DOHH2 (cell line): ENCODE measurements at regions not wholly inside any gene's neighbourhood (a gene's known extent, or its start where the extent isn't known, plus 50 kb on each side); places are given as distances from the start of the nearest gene placed in this dataset.

Experiments
- H3F3A ChIP-seq: fragments of 200-600 bp; sonication (generic), shearing (Covaris generic); 2 replicates; pipeline ENCODE4 v1.6.0; 2016; ENCODE audit warnings: antibody characterized with exemption, mild to moderate bottlenecking; ENCODE audit not compliant: control insufficient read depth, insufficient read depth
- H3K27ac ChIP-seq: fragments of 200-600 bp; sonication (generic); 2 replicates; pipeline ENCODE4 v1.5.1; 2014; ENCODE audit warnings: low read depth, mild to moderate bottlenecking, low read length, moderate library complexity
- H3K27me3 ChIP-seq: fragments of 200-600 bp; sonication (generic); 2 replicates; pipeline ENCODE4 v1.6.1; 2014; ENCODE audit warnings: mild to moderate bottlenecking, low read length, mixed read lengths; ENCODE audit not compliant: control insufficient read depth
- H3K36me3 ChIP-seq: fragments of 200-600 bp; sonication (generic); 2 replicates; pipeline ENCODE4 v1.6.1; 2014; ENCODE audit warnings: mild to moderate bottlenecking, low read length, moderate library complexity, mixed read lengths; ENCODE audit not compliant: control insufficient read depth
- H3K4me1 ChIP-seq: fragments of 200-600 bp; sonication (generic); 2 replicates; pipeline ENCODE4 v1.6.1; 2014; ENCODE audit warnings: mild to moderate bottlenecking, low read length, mixed read lengths; ENCODE audit not compliant: control insufficient read depth
- H3K4me2 ChIP-seq: fragments of 200-600 bp; sonication (generic); 2 replicates; pipeline ENCODE4 v1.6.0; 2014; ENCODE audit warnings: mild to moderate bottlenecking, low read length, moderate library complexity
- H3K4me3 ChIP-seq: fragments of 200-600 bp; sonication (generic); 2 replicates; pipeline ENCODE4 v1.5.1; 2014; ENCODE audit warnings: mild to moderate bottlenecking, low read length, mixed read lengths
- H3K79me2 ChIP-seq: fragments of 200-600 bp; sonication (generic); 2 replicates; pipeline ENCODE4 v1.6.1; 2014; ENCODE audit warnings: mild to moderate bottlenecking, low read length, mixed read lengths; ENCODE audit not compliant: control insufficient read depth
- H3K9me2 ChIP-seq: fragments of 200-600 bp; sonication (generic); replicated peaks from 2 replicates; pipeline ENCODE4 v1.6.1; 2014; ENCODE audit warnings: mild to moderate bottlenecking, low read length, mixed read lengths; ENCODE audit not compliant: control insufficient read depth
- H3K9me3 ChIP-seq: fragments of 200-600 bp; sonication (generic); 2 replicates; pipeline ENCODE4 v1.6.1; 2014; ENCODE audit warnings: antibody characterized with exemption, low read length, mixed read lengths; ENCODE audit not compliant: control insufficient read depth, insufficient read depth
- H4K20me1 ChIP-seq: fragments of 200-600 bp; sonication (generic); 2 replicates; pipeline ENCODE4 v1.6.0; 2014; ENCODE audit warnings: low read depth, mild to moderate bottlenecking, antibody characterized with exemption, low read length, moderate library complexity; ENCODE audit not compliant: control insufficient read depth, insufficient read depth
- EZH2phosphoT487 ChIP-seq: fragments of 200-600 bp; sonication (generic); IDR thresholded peaks from 2 replicates; pipeline ENCODE4 v1.6.1; 2017; ENCODE audit warnings: borderline replicate concordance, mild to moderate bottlenecking, antibody characterized with exemption, low read length, moderate library complexity, mixed read lengths
- TF ChIP-seq, protein P1 (sequence below): fragments of 200-600 bp; sonication (generic); IDR thresholded peaks from one replicate; pipeline ENCODE4 v1.5.1; 2014; ENCODE audit warnings: antibody characterized with exemption, mild to moderate bottlenecking, low read depth, low read length; ENCODE audit not compliant: poor library complexity, severe bottlenecking

DNA sequence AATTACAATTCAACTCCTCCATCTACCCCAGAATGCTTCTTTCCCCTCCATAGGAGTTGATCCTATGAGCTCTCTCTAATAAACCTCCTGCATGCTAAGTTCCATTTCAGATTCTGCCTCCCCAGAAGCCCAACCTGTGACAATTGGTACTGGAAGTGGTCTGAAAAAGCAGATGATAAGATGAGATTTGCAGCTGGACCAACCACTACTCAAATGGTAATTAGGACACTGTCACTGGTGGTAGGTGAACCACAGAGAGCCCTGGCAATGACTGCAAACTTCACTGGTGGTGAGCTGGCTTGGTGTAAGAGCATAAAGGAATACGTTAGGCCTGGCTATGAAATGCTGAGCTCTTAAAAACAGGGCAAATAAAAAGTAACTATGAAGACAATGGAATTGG, 112.6 kb downstream of the ESM1 start:
- Histone ChIP-seq H3K4me1 (no peaks in the 10 kb centered on the region), H3K79me2 (no peaks in the 10 kb centered on the region), H3K27ac (no peak overlapping the region), H3K36me3 (no peaks in the 10 kb centered on the region), H3K9me3 (no peaks in the 10 kb centered on the region), H3K27me3 (peaks cover 26% of the 10 kb centered on the region), H3K4me2 (no peak overlapping the region), H3K4me3 (no peak overlapping the region), H3F3A (no peaks in the 10 kb centered on the region), H4K20me1 (no peaks in the 10 kb centered on the region), H3K9me2 (no peaks in the 10 kb centered on the region)
- TF ChIP-seq EZH2phosphoT487 = no peak
- TF ChIP-seq, protein P1, sequence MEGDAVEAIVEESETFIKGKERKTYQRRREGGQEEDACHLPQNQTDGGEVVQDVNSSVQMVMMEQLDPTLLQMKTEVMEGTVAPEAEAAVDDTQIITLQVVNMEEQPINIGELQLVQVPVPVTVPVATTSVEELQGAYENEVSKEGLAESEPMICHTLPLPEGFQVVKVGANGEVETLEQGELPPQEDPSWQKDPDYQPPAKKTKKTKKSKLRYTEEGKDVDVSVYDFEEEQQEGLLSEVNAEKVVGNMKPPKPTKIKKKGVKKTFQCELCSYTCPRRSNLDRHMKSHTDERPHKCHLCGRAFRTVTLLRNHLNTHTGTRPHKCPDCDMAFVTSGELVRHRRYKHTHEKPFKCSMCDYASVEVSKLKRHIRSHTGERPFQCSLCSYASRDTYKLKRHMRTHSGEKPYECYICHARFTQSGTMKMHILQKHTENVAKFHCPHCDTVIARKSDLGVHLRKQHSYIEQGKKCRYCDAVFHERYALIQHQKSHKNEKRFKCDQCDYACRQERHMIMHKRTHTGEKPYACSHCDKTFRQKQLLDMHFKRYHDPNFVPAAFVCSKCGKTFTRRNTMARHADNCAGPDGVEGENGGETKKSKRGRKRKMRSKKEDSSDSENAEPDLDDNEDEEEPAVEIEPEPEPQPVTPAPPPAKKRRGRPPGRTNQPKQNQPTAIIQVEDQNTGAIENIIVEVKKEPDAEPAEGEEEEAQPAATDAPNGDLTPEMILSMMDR = no peak

DNA sequence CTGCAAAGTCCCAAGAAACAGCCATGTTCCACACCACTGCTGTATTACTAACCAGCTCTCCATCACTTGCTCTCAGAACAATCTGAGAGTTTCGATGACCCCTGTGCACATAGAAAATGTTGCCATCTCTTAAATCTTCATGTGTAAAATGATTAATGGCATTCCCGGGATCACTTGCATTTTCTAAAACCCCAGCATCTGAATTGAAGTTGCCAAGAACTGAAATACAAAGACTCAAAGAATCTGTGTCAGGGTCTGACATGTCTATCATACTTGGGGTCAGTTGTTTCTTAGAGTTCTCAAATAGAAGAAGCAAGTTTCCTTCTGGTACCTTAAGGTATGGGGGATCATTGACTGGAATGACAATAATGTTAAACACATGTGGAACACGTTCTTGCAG, 115.1 kb downstream of the ESM1 start:
- Histone ChIP-seq H3K27me3 (peaks cover 26% of the 10 kb centered on the region), H3K9me3 (no peaks in the 10 kb centered on the region), H3K4me2 (no peak overlapping the region), H3F3A (no peaks in the 10 kb centered on the region), H3K9me2 (no peaks in the 10 kb centered on the region), H3K27ac (no peak overlapping the region), H3K4me3 (no peak overlapping the region), H3K79me2 (no peaks in the 10 kb centered on the region), H3K36me3 (no peaks in the 10 kb centered on the region), H3K4me1 (no peaks in the 10 kb centered on the region), H4K20me1 (no peaks in the 10 kb centered on the region)
- TF ChIP-seq, protein P1 = no peak
- no peak for TF ChIP-seq EZH2phosphoT487

DNA sequence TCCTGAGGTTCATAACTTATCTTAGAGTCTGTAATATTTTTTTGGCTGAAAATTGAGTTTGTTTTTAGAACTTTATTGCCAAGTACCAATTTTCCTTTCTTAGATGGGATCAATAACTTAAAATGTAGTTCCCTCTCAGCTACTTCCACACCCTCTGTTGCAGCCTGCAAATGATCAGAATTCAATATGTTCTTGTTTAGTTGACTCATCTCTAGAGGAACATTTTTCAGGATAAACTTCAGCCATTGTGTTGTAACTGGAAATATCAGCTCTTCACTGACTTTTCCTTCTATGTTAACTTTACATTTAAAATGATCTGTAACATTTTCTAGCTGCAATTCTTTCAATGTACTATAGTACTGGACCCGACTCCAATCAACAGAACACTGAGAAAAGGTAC, 115.7 kb downstream of the ESM1 start:
- H3F3A ChIP-seq = no peaks in the 10 kb centered on the region
- H4K20me1 ChIP-seq = no peaks in the 10 kb centered on the region
- no peaks in the 10 kb centered on the region for H3K9me3 ChIP-seq
- H3K27me3 ChIP-seq = peaks cover 26% of the 10 kb centered on the region
- no peak for TF ChIP-seq EZH2phosphoT487
- TF ChIP-seq, protein P1 = no peak
- no peak overlapping the region for H3K27ac ChIP-seq
- H3K4me1 ChIP-seq = no peaks in the 10 kb centered on the region
- H3K4me2 ChIP-seq = no peak overlapping the region
- no peak overlapping the region for H3K4me3 ChIP-seq
- H3K36me3 ChIP-seq = no peaks in the 10 kb centered on the region
- no peaks in the 10 kb centered on the region for H3K79me2 ChIP-seq
- no peaks in the 10 kb centered on the region for H3K9me2 ChIP-seq
